ENCODE measurements at regions not wholly inside any gene's neighbourhood (a gene's known extent, or its start where the extent isn't known, plus 50 kb on each side); places are given as distances from the start of the nearest gene placed in this dataset.

- intact Hi-C loops (cut with DNase I) = no loop called here
- H3K27ac ChIP-seq = peak overlapping the region in 2 of 4 donors; percentile 3 to 23
- no peak for FAIRE-seq
Observed at GRCh38 chr3:150054635-150055034, 83.9 kb upstream of the PFN2 start.

GRCh38 chr3:150050510-150050909 is 79.8 kb upstream of the PFN2 start:
- WGBS, 2 donors = 83 to 89% methylated on average over 25 of the region's 25 CpGs
- peaks cover 0 to 2% (median 0%) of the 10 kb centered on the region in 3 donors for H3K4me1 ChIP-seq
- no peaks in the 10 kb centered on the region for H3K9me3 ChIP-seq
- no peak overlapping the region for H3K27ac ChIP-seq
- H3K27me3 ChIP-seq = no peaks in the 10 kb centered on the region
- TF ChIP-seq CTCF (IDR thresholded peaks at IDR 0.05) = no peak
- no peaks in the 10 kb centered on the region for H3K36me3 ChIP-seq
- no peak for ATAC-seq
- intact Hi-C loops (cut with DNase I) = no loop called here
- FAIRE-seq = no peak
- H3K4me3 ChIP-seq = no peak overlapping the region
- DNase-seq = no peak

More at GRCh38 chr3:150054635-150055034, 83.9 kb upstream of the PFN2 start:
- Histone ChIP-seq H3K4me1 (peaks cover 0 to 2% (median 0%) of the 10 kb centered on the region in 3 donors), H3K4me3 (no peak overlapping the region), H3K9me3 (no peaks in the 10 kb centered on the region), H3K27me3 (no peaks in the 10 kb centered on the region), H3K36me3 (no peaks in the 10 kb centered on the region)
- WGBS, 2 donors = 93 to 96% methylated on average over 2 of the region's 2 CpGs
- no peak for TF ChIP-seq CTCF (IDR thresholded peaks at IDR 0.05)
- DNase-seq (no peak), ATAC-seq (no peak)

- Histone ChIP-seq H3K4me3 (no peak overlapping the region), H3K4me1 (no peaks in the 10 kb centered on the region), H3K27me3 (no peaks in the 10 kb centered on the region), H3K9me3 (no peaks in the 10 kb centered on the region), H3K36me3 (no peaks in the 10 kb centered on the region), H3K27ac (no peak overlapping the region)
- DNase-seq = no peak
- 69 to 83% methylated on average over 1 of the region's 1 CpG for WGBS, 2 donors
- no peak for FAIRE-seq
- TF ChIP-seq CTCF (IDR thresholded peaks at IDR 0.05) = no peak
- no peak for ATAC-seq
- intact Hi-C loops (cut with DNase I) = no loop called here
Observed at GRCh38 chr3:150049317-150049716, 78.6 kb upstream of the PFN2 start.

GRCh38 chr3:150041877-150042276 is 71.2 kb upstream of the PFN2 start:
- intact Hi-C loops (cut with DNase I) = no loop called here
- no peak overlapping the region for H3K27ac ChIP-seq
- WGBS, 2 donors = 89 to 93% methylated on average over 3 of the region's 3 CpGs
- H3K4me1 ChIP-seq = no peaks in the 10 kb centered on the region
- H3K27me3 ChIP-seq = no peaks in the 10 kb centered on the region
- no peak for FAIRE-seq
- H3K4me3 ChIP-seq = no peak overlapping the region
- no peak for TF ChIP-seq CTCF (IDR thresholded peaks at IDR 0.05)
- no peak for DNase-seq
- ATAC-seq = no peak
- H3K36me3 ChIP-seq = no peaks in the 10 kb centered on the region
- no peaks in the 10 kb centered on the region for H3K9me3 ChIP-seq

GRCh38 chr3:150040097-150040496 is 69.4 kb upstream of the PFN2 start:
- FAIRE-seq (no peak), ATAC-seq (no peak), DNase-seq (no peak)
- no peaks in the 10 kb centered on the region for H3K27me3 ChIP-seq
- no peaks in the 10 kb centered on the region for H3K4me1 ChIP-seq
- H3K36me3 ChIP-seq = no peaks in the 10 kb centered on the region
- no peaks in the 10 kb centered on the region for H3K9me3 ChIP-seq
- TF ChIP-seq CTCF (IDR thresholded peaks at IDR 0.05) = no peak
- no peak overlapping the region for H3K4me3 ChIP-seq
- intact Hi-C loops (cut with DNase I) = no loop called here
- 70 to 85% methylated on average over 4 of the region's 4 CpGs for WGBS, 2 donors
- H3K27ac ChIP-seq = no peak overlapping the region
